Retinal pigment epithelial cell (primary cell): ENCODE measurements at regions not wholly inside any gene's neighbourhood (a gene's known extent, or its start where the extent isn't known, plus 50 kb on each side); places are given as distances from the start of the nearest gene placed in this dataset.
"Not testable (repeated sequence)": the region's sequence is repeated elsewhere in the genome, so short reads cannot be mapped to it uniquely, and the experiment has no call there.

Source experiments
- DNase-seq: peaks from one replicate; pipeline ENCODE4 v3.0.0-alpha.2; 2010; ENCODE audit warnings: low read depth
- H3K4me3 ChIP-seq: 2 replicates; pipeline ENCODE4 v1.5.1; 2011; ENCODE audit warnings: mild to moderate bottlenecking, low read length, control low read depth, moderate library complexity
- TF ChIP-seq, protein P1 (sequence below): conservative IDR thresholded peaks from 2 replicates; pipeline ENCODE4 v1.5.1; 2011; ENCODE audit warnings: low read depth, low read length, control low read depth, inconsistent platforms

- H3K4me3 ChIP-seq, result no peak overlapping the region
- no peak for DNase-seq
- TF ChIP-seq, protein P1, sequence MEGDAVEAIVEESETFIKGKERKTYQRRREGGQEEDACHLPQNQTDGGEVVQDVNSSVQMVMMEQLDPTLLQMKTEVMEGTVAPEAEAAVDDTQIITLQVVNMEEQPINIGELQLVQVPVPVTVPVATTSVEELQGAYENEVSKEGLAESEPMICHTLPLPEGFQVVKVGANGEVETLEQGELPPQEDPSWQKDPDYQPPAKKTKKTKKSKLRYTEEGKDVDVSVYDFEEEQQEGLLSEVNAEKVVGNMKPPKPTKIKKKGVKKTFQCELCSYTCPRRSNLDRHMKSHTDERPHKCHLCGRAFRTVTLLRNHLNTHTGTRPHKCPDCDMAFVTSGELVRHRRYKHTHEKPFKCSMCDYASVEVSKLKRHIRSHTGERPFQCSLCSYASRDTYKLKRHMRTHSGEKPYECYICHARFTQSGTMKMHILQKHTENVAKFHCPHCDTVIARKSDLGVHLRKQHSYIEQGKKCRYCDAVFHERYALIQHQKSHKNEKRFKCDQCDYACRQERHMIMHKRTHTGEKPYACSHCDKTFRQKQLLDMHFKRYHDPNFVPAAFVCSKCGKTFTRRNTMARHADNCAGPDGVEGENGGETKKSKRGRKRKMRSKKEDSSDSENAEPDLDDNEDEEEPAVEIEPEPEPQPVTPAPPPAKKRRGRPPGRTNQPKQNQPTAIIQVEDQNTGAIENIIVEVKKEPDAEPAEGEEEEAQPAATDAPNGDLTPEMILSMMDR, result no peak
Observed at GRCh38 chr13:44690376-44690775, 114.2 kb upstream of the TSC22D1 start.

- H3K4me3 ChIP-seq, result no peak overlapping the region
- no peak for DNase-seq
- TF ChIP-seq, protein P1, result no peak
Observed at GRCh38 chr13:44688652-44689051, 112.5 kb upstream of the TSC22D1 start.

DNA sequence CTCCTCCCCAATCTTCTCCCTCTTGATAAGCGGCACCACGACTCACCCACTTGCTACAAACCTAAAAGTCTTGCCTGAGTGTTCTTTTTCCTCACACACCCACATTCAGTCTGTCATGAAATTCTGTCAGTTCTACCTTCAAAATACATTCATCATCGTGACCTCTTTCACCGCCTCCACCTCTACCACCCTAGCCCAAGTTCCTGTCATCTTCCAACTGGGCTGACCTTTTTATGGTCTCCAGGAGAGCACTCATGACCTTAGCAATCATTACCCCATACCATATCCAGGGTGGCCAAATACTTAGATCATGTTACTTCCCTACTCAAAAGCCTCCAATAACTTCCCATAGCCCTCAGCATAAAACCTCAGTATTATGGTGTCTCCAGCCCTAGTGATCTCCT, 110.4 kb upstream of the TSC22D1 start:
- no peak overlapping the region for H3K4me3 ChIP-seq
- TF ChIP-seq, protein P1, result no peak
- DNase-seq, result no peak

DNA sequence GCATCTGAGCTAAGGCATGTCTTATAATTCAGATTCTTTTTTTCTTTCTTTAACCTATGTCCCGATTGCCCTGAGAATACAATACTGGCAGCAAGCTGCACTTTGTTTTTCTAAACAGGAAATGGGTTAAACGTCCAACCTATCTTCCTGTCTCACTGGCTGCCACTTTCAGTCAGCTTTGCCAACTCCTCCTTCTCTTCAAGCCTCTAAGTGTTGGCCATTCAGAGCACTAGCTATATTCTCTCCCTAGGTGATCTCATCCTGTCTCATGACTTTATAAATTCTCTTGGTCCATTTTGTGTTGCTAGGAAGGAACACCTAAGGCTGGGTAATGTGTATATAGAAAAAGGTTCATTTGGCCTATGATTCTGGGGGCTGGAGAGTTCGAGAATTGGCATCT, 109.5 kb upstream of the TSC22D1 start:
- no peak for DNase-seq
- no peak overlapping the region for H3K4me3 ChIP-seq
- TF ChIP-seq, protein P1, result no peak

DNA sequence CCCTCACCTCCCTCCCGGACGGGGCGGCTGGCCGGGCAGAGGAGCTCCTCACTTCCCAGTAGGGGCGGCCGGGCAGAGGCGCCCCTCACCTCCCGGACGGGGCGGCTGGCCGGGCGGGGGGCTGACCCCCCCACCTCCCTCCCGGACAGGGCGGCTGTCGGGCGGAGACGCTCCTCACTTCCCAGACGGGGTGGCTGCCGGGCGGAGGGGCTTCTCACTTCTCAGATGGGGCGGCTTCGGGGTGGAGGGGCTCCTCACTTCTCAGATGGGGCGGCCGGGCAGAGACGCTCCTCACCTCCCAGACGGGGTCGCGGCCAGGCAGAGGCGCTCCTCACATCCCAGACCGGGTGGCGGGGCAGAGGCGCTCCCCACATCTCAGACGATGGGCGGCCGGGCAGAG, 106.3 kb upstream of the TSC22D1 start:
- not testable (repeated sequence) for DNase-seq

DNA sequence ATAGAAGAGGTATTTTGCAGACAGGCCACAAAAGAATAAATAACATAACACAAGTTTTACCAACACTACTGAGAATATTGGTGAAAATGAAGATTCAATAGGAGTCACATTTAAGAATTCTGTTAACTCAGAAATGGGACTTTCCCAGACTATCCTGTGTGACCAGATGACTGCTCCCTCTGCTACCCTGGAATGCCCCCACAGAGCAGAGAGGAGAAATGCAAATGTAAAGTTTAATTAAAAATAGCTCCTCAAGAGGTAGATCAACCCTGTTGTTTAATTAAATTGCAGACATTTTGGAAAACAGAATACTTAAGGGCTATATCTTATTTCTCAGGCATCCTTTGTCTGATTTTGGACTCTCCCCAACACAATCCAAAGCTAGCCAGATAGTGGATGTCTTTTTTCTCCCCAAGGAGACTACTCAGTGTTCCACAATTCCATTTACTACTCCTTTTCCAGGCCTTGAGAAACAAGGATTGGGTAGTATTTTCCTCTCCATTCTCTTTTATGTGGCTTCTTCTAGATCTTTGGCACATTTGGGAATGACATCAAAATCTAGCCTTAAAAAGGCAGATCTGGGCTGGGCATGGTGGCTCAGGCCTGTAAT, 104.7 kb upstream of the TSC22D1 start:
- H3K4me3 ChIP-seq, result no peak overlapping the region
- DNase-seq, result no peak
- TF ChIP-seq, protein P1, result no peak

More for the DNA sequence above, 106.3 kb upstream of the TSC22D1 start:
- H3K4me3 ChIP-seq, result not testable (repeated sequence)

DNA sequence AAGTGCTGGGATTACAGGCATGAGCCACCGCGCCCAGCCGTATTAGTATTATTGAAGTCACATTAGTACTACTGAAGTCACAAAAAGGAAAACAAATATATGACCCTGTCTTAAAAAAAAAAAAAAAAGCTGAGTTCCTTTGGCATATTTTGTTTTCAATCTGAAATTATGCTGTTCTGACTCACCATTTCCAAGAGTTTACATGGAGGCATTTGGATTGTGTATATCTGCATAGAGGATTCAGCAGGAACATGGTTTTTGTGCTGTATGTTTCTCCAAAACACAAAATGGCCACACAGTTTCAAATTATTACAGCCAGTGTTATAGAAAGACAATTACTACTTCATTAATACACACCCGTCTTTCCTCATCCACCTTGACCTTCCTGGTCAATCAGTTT, 103.5 kb upstream of the TSC22D1 start:
- no peak for DNase-seq
- no peak overlapping the region for H3K4me3 ChIP-seq
- TF ChIP-seq, protein P1, result no peak
